Glutamatergic neuron (in vitro differentiated cells): ENCODE measurements at regions not wholly inside any gene's neighbourhood (a gene's known extent, or its start where the extent isn't known, plus 50 kb on each side); places are given as distances from the start of the nearest gene placed in this dataset.

Source experiments
- DNase-seq: peaks from one replicate; pipeline ENCODE4 v3.0.0; 2022
- H3K27ac Mint-ChIP-seq: one replicate; pipeline ENCODE4 v1.8.0; 2020; ENCODE audit warnings: mild to moderate bottlenecking, mixed read lengths, inconsistent platforms; ENCODE audit not compliant: unreplicated experiment
- H3K27me3 Mint-ChIP-seq: one replicate; pipeline ENCODE4 v1.8.0; 2020; ENCODE audit warnings: mild to moderate bottlenecking, moderate library complexity, mixed read lengths, inconsistent platforms; ENCODE audit not compliant: unreplicated experiment
- H3K36me3 Mint-ChIP-seq: one replicate; pipeline ENCODE4 v1.8.0; 2020; ENCODE audit warnings: mild to moderate bottlenecking, mixed read lengths, inconsistent platforms; ENCODE audit not compliant: unreplicated experiment
- H3K4me1 Mint-ChIP-seq: one replicate; pipeline ENCODE4 v1.8.0; 2020; ENCODE audit warnings: mild to moderate bottlenecking, low read depth, mixed read lengths, inconsistent platforms; ENCODE audit not compliant: unreplicated experiment
- H3K4me3 Mint-ChIP-seq: one replicate; pipeline ENCODE4 v1.8.0; 2020; ENCODE audit warnings: mild to moderate bottlenecking, mixed read lengths, inconsistent platforms; ENCODE audit not compliant: unreplicated experiment
- H3K9me3 Mint-ChIP-seq: one replicate; pipeline ENCODE4 v1.8.0; 2020; ENCODE audit warnings: mild to moderate bottlenecking, moderate library complexity, mixed read lengths, inconsistent platforms; ENCODE audit not compliant: unreplicated experiment
- TF ChIP-seq, protein P1 (sequence below): fragments of 200-600 bp; sonication (generic); IDR thresholded peaks from one replicate; pipeline ENCODE4 v1.5.0; 2021; ENCODE audit not compliant: partially characterized antibody, unreplicated experiment

DNA sequence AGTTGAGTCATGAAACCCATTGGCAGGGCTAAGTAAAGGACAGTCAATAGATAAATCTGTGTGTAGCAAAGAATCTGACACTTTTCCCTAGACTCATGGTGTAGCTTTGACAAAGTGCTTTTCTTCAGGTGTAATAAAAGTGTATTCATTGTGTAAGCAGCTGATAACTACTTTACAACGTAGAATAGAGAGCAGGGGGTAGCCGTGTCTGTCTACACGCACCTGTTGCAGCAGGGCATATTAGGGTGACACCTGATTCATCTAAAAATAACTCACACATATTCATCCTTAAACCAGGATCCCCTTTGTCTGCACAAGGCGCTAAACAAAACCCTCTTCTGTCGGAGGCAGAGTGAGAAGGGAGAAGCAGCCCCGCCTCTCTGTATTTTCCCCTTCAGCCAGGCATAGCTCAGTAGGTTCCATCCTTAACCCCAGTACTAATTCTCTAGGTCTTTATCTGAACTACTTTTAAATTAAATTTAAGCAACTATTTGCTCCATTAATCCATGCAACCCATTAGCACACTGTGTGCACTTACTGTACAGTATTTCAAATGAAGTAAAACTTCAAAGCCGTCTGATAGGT, 306.7 kb upstream of the SASH1 start:
- Mint-ChIP-seq H3K4me3 (no peak overlapping the region), H3K4me1 (no peaks in the 10 kb centered on the region), H3K27ac (no peak overlapping the region), H3K36me3 (no peaks in the 10 kb centered on the region), H3K27me3 (no peaks in the 10 kb centered on the region), H3K9me3 (no peaks in the 10 kb centered on the region)
- TF ChIP-seq, protein P1, sequence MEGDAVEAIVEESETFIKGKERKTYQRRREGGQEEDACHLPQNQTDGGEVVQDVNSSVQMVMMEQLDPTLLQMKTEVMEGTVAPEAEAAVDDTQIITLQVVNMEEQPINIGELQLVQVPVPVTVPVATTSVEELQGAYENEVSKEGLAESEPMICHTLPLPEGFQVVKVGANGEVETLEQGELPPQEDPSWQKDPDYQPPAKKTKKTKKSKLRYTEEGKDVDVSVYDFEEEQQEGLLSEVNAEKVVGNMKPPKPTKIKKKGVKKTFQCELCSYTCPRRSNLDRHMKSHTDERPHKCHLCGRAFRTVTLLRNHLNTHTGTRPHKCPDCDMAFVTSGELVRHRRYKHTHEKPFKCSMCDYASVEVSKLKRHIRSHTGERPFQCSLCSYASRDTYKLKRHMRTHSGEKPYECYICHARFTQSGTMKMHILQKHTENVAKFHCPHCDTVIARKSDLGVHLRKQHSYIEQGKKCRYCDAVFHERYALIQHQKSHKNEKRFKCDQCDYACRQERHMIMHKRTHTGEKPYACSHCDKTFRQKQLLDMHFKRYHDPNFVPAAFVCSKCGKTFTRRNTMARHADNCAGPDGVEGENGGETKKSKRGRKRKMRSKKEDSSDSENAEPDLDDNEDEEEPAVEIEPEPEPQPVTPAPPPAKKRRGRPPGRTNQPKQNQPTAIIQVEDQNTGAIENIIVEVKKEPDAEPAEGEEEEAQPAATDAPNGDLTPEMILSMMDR, result no peak
- no peak for DNase-seq

GRCh38 chr6:148037496-148037895, 305.1 kb upstream of the SASH1 start:
- Mint-ChIP-seq H3K36me3 (no peaks in the 10 kb centered on the region), H3K4me1 (no peaks in the 10 kb centered on the region)

DNA sequence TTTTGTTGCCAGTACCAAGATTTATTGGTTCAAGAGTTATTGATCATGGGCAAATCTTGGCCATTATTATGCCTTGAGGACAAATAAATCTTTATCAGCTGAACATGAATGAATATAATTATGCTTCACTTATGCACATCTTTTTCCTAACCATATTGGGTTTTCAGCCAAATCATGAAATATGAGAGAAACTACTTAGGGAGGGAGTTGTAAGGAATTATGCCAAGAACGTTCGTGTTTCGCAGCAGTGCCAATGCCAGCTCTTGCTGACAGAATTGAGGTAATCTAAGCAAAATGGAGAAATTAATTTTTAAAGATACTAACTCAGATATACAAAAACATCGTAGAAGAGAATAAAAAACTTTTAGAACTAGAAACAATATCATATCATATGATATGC, 301.1 kb upstream of the SASH1 start:
- no peaks in the 10 kb centered on the region for H3K9me3 Mint-ChIP-seq
- H3K27ac Mint-ChIP-seq, result no peak overlapping the region
- no peak for DNase-seq
- no peak overlapping the region for H3K4me3 Mint-ChIP-seq
- no peaks in the 10 kb centered on the region for H3K27me3 Mint-ChIP-seq
- H3K36me3 Mint-ChIP-seq, result no peaks in the 10 kb centered on the region
- H3K4me1 Mint-ChIP-seq, result no peaks in the 10 kb centered on the region
- TF ChIP-seq, protein P1, result no peak

More at GRCh38 chr6:148037496-148037895, 305.1 kb upstream of the SASH1 start:
- no peaks in the 10 kb centered on the region for H3K9me3 Mint-ChIP-seq
- H3K4me3 Mint-ChIP-seq, result no peak overlapping the region
- TF ChIP-seq, protein P1, result no peak
- no peak overlapping the region for H3K27ac Mint-ChIP-seq
- DNase-seq, result no peak
- no peaks in the 10 kb centered on the region for H3K27me3 Mint-ChIP-seq

GRCh38 chr6:148042536-148042935, 300.1 kb upstream of the SASH1 start:
- H3K9me3 Mint-ChIP-seq, result no peaks in the 10 kb centered on the region
- no peaks in the 10 kb centered on the region for H3K27me3 Mint-ChIP-seq
- H3K27ac Mint-ChIP-seq, result no peak overlapping the region

DNA sequence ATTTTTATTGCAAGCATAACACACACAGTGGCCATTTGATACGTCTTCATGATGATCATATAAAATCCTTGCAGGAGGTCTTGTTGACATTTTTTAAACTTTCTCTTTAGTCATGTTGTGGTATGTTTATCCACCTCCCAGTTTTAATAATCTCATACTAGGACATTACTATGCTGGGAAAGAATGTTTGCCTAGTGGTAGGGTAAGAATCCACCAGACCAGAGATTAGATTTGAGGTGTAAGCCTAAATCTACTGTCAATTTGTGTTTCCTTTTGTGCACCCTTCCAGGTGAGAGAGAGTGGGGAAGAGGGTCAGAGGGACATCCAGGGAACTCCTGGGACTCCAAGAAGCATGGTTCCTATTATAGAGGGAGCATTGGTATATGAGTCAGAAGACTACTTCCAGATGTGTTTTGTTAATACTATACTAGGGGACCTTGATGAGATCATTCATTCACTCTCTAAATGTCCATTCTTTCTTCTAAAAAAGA, 298.3 kb upstream of the SASH1 start:
- no peaks in the 10 kb centered on the region for H3K9me3 Mint-ChIP-seq
- no peaks in the 10 kb centered on the region for H3K27me3 Mint-ChIP-seq
- TF ChIP-seq, protein P1, result no peak
- no peaks in the 10 kb centered on the region for H3K4me1 Mint-ChIP-seq
- no peak for DNase-seq
- H3K36me3 Mint-ChIP-seq, result peaks cover 6% of the 10 kb centered on the region
- no peak overlapping the region for H3K27ac Mint-ChIP-seq
- no peak overlapping the region for H3K4me3 Mint-ChIP-seq

More at GRCh38 chr6:148042536-148042935, 300.1 kb upstream of the SASH1 start:
- H3K4me1 Mint-ChIP-seq, result no peaks in the 10 kb centered on the region
- DNase-seq, result no peak
- peaks cover 6% of the 10 kb centered on the region for H3K36me3 Mint-ChIP-seq
- TF ChIP-seq, protein P1, result no peak
- H3K4me3 Mint-ChIP-seq, result no peak overlapping the region
